ENCODE measurements at regions not wholly inside any gene's neighbourhood (a gene's known extent, or its start where the extent isn't known, plus 50 kb on each side); places are given as distances from the start of the nearest gene placed in this dataset.
A peak's percentile ranks its signal among the peaks of the same experiment; 100 is the strongest.

DNA sequence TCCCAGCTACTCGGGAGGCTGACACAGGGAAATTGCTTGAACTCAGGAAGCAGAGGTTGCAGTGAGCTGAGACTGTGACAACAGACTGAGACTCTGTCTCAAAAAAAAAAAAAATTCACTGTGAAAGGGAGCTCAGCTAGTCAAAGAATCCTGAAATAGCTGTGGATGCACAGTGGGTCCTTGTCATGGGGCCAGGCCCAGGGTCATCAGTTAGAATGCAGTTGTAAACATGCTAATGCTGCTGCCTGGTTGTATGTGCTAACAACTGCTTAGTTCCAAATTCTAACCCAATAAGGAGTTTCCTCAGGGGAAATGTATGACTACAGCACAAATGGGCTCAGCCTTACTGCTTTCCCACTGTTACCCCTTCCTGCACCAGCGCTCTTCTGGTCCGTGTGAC, 84.0 kb downstream of the PALM2AKAP2 start:
- H3K9me3 ChIP-seq, result no peaks in the 10 kb centered on the region
- H3K4me1 ChIP-seq, result no peaks in the 10 kb centered on the region
- DNase-seq, result no peak
- no peaks in the 10 kb centered on the region for H3K27me3 ChIP-seq
- H3K27ac ChIP-seq, result no peak overlapping the region
- H3K36me3 ChIP-seq (ENCODE audit: low read depth, missing control alignments), result no peaks in the 10 kb centered on the region
- H3K4me3 ChIP-seq, result no peak overlapping the region
- 90 to 93% methylated on average over 3 of the region's 3 CpGs for WGBS, 2 donors
- intact Hi-C loops (cut with DNase I; ENCODE audit: low total_unique reads), result no loop called here
- TF ChIP-seq, protein P1, sequence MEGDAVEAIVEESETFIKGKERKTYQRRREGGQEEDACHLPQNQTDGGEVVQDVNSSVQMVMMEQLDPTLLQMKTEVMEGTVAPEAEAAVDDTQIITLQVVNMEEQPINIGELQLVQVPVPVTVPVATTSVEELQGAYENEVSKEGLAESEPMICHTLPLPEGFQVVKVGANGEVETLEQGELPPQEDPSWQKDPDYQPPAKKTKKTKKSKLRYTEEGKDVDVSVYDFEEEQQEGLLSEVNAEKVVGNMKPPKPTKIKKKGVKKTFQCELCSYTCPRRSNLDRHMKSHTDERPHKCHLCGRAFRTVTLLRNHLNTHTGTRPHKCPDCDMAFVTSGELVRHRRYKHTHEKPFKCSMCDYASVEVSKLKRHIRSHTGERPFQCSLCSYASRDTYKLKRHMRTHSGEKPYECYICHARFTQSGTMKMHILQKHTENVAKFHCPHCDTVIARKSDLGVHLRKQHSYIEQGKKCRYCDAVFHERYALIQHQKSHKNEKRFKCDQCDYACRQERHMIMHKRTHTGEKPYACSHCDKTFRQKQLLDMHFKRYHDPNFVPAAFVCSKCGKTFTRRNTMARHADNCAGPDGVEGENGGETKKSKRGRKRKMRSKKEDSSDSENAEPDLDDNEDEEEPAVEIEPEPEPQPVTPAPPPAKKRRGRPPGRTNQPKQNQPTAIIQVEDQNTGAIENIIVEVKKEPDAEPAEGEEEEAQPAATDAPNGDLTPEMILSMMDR (IDR thresholded peaks at IDR 0.05), result no peak
- TF ChIP-seq POLR2A (IDR thresholded peaks at IDR 0.05), result no peak

DNA sequence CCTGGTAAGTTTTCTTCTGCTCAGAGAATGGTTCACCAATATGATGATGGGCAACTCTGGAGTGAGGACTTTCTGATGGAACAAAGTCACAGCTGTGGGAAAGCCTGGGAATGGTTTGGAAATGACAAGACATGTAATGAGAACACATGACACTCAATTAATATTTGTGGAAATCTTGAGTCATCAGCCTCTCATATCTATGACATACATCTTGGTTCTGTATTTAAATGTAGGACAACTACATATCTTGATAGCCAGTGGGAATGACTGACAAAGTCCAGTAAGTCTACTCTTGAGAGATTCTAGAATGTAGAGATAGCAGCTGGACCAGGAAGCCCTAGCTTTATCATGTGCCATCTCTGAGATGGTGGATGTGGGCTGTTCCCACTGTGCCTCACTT, 85.5 kb downstream of the PALM2AKAP2 start:
- Histone ChIP-seq H3K4me3 (no peak overlapping the region), H3K4me1 (no peaks in the 10 kb centered on the region), H3K36me3 (ENCODE audit: low read depth, missing control alignments) (no peaks in the 10 kb centered on the region), H3K27me3 (no peaks in the 10 kb centered on the region), H3K27ac (no peak overlapping the region), H3K9me3 (no peaks in the 10 kb centered on the region)
- intact Hi-C loops (cut with DNase I; ENCODE audit: low total_unique reads), result no loop called here
- DNase-seq, result no peak
- no peak for TF ChIP-seq POLR2A (IDR thresholded peaks at IDR 0.05)
- TF ChIP-seq, protein P1 (IDR thresholded peaks at IDR 0.05), result no peak

GRCh38 chr9:109868207-109868606, 88.2 kb downstream of the PALM2AKAP2 start:
- no peak for TF ChIP-seq POLR2A (IDR thresholded peaks at IDR 0.05)
- TF ChIP-seq, protein P1 (IDR thresholded peaks at IDR 0.05), result no peak
- WGBS, 2 donors, result 51 to 61% methylated on average over 4 of the region's 4 CpGs
- H3K9me3 ChIP-seq, result no peaks in the 10 kb centered on the region
- no peaks in the 10 kb centered on the region for H3K27me3 ChIP-seq
- intact Hi-C loops (cut with DNase I; ENCODE audit: low total_unique reads), result no loop called here
- H3K36me3 ChIP-seq (ENCODE audit: low read depth, missing control alignments), result no peaks in the 10 kb centered on the region
- H3K4me3 ChIP-seq, result no peak overlapping the region
- peak; percentile 25 for DNase-seq
- H3K27ac ChIP-seq, result no peak overlapping the region
- no peaks in the 10 kb centered on the region for H3K4me1 ChIP-seq

DNA sequence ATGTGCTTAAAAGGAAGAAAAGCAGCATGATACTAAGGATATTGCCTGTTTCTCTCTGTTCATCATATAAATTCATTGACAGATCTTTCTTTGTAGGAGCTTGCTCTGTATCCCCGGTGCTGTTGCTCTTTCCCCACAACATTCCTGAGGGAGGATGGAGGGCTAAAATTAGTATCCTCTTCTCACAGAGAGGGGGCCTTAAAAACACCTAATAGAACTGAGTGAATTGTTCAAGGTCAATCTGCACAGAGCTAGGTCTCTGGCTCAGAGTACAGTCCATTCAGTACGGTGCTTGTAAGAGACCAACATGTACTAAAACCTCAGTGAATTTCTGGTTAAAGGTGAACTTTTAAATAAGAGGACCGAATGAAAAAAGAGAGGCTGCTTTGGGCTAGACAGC, 88.7 kb downstream of the PALM2AKAP2 start:
- Histone ChIP-seq H3K27ac (no peak overlapping the region), H3K4me3 (no peak overlapping the region), H3K27me3 (no peaks in the 10 kb centered on the region), H3K4me1 (no peaks in the 10 kb centered on the region), H3K36me3 (ENCODE audit: low read depth, missing control alignments) (no peaks in the 10 kb centered on the region), H3K9me3 (no peaks in the 10 kb centered on the region)
- TF ChIP-seq, protein P1 (IDR thresholded peaks at IDR 0.05), result no peak
- TF ChIP-seq POLR2A (IDR thresholded peaks at IDR 0.05), result no peak
- peak; percentile 17 for DNase-seq
- 21 to 49% methylated on average over 3 of the region's 3 CpGs for WGBS, 2 donors
- intact Hi-C loops (cut with DNase I; ENCODE audit: low total_unique reads), result no loop called here

DNA sequence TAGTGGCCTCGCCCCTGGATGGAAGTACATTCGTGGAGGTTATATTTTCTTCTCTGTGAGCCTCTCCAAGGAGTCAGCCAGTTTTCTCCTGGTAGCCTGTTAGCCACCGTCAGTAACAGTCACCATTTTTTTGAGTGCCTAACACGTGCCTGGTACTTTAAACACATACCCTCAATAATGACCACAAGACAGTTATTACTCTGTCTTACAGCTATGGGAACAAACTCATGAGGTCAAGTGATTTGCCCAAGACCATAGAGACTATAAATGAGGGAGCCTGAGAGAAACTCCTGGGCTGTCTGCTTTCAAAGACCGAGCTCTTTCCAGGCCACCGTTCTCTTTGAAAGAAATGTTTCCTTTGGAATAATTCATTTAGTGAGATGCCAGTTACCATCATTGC, 90.4 kb downstream of the PALM2AKAP2 start:
- H3K9me3 ChIP-seq, result no peaks in the 10 kb centered on the region
- H3K27me3 ChIP-seq, result no peaks in the 10 kb centered on the region
- H3K36me3 ChIP-seq (ENCODE audit: low read depth, missing control alignments), result no peaks in the 10 kb centered on the region
- H3K27ac ChIP-seq, result no peak overlapping the region
- intact Hi-C loops (cut with DNase I; ENCODE audit: low total_unique reads), result no loop called here
- no peak for DNase-seq
- TF ChIP-seq POLR2A (IDR thresholded peaks at IDR 0.05), result no peak
- TF ChIP-seq, protein P1 (IDR thresholded peaks at IDR 0.05), result no peak
- no peaks in the 10 kb centered on the region for H3K4me1 ChIP-seq
- no peak overlapping the region for H3K4me3 ChIP-seq
- WGBS, 2 donors, result 73 to 79% methylated on average over 6 of the region's 6 CpGs

Measured in testis (tissue), 2 donors.